ENCODE measurements at regions not wholly inside any gene's neighbourhood (a gene's known extent, or its start where the extent isn't known, plus 50 kb on each side); places are given as distances from the start of the nearest gene placed in this dataset.

DNA sequence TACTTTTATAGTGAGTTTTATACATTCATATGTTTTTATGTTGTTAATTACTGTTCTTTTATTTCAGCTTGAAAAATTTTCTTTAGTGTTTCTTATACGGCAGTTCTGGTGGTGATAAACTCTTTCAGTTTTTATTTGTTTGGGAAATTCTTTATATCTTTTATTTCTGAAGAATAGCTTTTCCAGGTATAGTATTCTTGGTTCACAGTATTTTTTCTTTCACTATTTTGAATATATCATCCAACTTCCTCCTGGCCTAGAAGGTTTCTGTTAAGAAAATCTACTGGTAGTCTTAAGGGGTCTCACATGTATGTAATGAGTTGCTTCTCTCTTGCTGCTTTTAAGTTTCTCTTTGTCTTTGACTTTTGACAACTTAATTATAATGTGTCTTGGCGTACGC, 79.4 kb downstream of the NXNL2 start:
- no peak overlapping the region for H3K4me2 ChIP-seq (ENCODE audit: control insufficient read depth, insufficient read depth)
- ATAC-seq (no peak), FAIRE-seq (no peak), DNase-seq (ENCODE audit: low read depth, low spot score) (no peak)
- no peaks in the 10 kb centered on the region for H3K79me2 ChIP-seq (ENCODE audit: control insufficient read depth, insufficient read depth, low read length)
- H4K20me1 ChIP-seq (ENCODE audit: control insufficient read depth, insufficient read depth): no peaks in the 10 kb centered on the region
- WGBS (ENCODE audit: insufficient coverage, insufficient replicate concordance, low lambda C conversion rate, missing lambda C conversion rate): 60% methylated on average over 3 of the region's 3 CpGs
- no peak overlapping the region for H3K4me3 ChIP-seq
- no peak overlapping the region for H3K27ac ChIP-seq (ENCODE audit: control insufficient read depth, insufficient read depth)
- H3K36me3 ChIP-seq (ENCODE audit: control insufficient read depth in 2 of 2, insufficient read depth in 2 of 2, low read length in 1 of 2): no peaks in the 10 kb centered on the region
- RAD21 ChIA-PET (ENCODE audit: unreplicated experiment): no interaction called here
- H3K4me1 ChIP-seq (ENCODE audit: control insufficient read depth, insufficient read depth, low read length): no peaks in the 10 kb centered on the region
- intact Hi-C loops (cut with micrococcal nuclease; ENCODE audit: unreplicated experiment) (no loop called here), in situ Hi-C loops (cut with MboI) (no loop called here)
- CTCF ChIA-PET: no interaction called here
- POLR2A ChIA-PET: no interaction called here
- TF ChIP-seq CREB1 (IDR thresholded peaks at IDR 0.05; ENCODE audit: low read depth): no peak
- no peak for TF ChIP-seq FOXK2 (IDR thresholded peaks at IDR 0.05)
- TF ChIP-seq SMAD1 (IDR thresholded peaks at IDR 0.05; ENCODE audit: low read depth, partially characterized antibody): no peak
- no peak for TF ChIP-seq SREBF2 (IDR thresholded peaks at IDR 0.05; ENCODE audit: low read length)
- TF ChIP-seq ZSCAN29 (IDR thresholded peaks at IDR 0.05): no peak
- no peak for TF ChIP-seq E2F4 (IDR thresholded peaks at IDR 0.05; ENCODE audit: low read depth, low read length)
- TF ChIP-seq BHLHE40 (IDR thresholded peaks at IDR 0.05; ENCODE audit: borderline replicate concordance in 1 of 2, low read depth in 2 of 2, low read length in 1 of 2): no peak
- no peak for TF ChIP-seq POLR2A (IDR thresholded peaks at IDR 0.05; ENCODE audit: low read depth, low read length)
- TF ChIP-seq NFYB (IDR thresholded peaks at IDR 0.05; ENCODE audit: insufficient read depth, low read depth, low read length): no peak
- TF ChIP-seq SMAD5 (IDR thresholded peaks at IDR 0.05; ENCODE audit: low read depth): no peak
- no peak for TF ChIP-seq ETV6 (conservative IDR thresholded peaks at IDR 0.05 in 1 of 2, IDR thresholded peaks at IDR 0.05 in 1 of 2; ENCODE audit: borderline replicate concordance in 1 of 2, low read depth in 1 of 2)
- no peak overlapping the region for H3K9ac ChIP-seq (ENCODE audit: control insufficient read depth, insufficient read depth, low read length)
- no peak overlapping the region for H2AFZ ChIP-seq (ENCODE audit: control insufficient read depth, low read depth, low read length)
- SMC1A ChIA-PET (ENCODE audit: uncharacterized antibody, unreplicated experiment): no interaction called here
- H3K27me3 ChIP-seq (replicated peaks in 1 of 2; ENCODE audit: control insufficient read depth in 2 of 2, insufficient read depth in 2 of 2, low read length in 1 of 2): no peaks in the 10 kb centered on the region
- no TSS peak for BruUV-seq (replicated peaks)
- no peaks in the 10 kb centered on the region for H3K9me3 ChIP-seq (replicated peaks; ENCODE audit: control insufficient read depth, insufficient read depth, low read length)
